CD4-positive, alpha-beta T cell treated with Interleukin-15 for 4 hours (primary cell): ENCODE measurements at regions not wholly inside any gene's neighbourhood (a gene's known extent, or its start where the extent isn't known, plus 50 kb on each side); places are given as distances from the start of the nearest gene placed in this dataset.
"Not testable (repeated sequence)": the region's sequence is repeated elsewhere in the genome, so short reads cannot be mapped to it uniquely, and the experiment has no call there.

Experiments used
- DNase-seq: peaks from one replicate; pipeline ENCODE4 v3.0.0-alpha.2; 2020; ENCODE audit warnings: low spot score

DNA sequence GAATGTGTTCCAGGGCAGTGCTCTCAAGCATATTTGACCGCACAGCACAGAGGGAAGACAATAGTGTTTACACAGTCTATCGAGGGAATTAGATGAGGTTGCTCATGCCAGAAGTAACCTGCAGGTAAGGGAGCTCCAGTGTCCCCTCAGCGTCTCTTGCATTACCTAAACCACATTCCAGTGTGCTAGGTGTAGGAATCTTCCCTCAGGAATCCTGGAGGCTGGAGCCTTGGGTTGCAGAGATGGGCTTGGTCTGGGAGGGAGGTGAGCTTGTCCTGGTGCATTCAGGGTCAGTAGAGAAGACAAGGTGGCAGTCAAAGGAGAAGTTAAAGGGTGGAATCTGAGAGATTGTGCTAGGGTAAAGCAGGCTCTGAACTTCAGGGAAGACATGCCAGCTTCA, 56.3 kb downstream of the SOX14 start:
- no peak for DNase-seq

DNA sequence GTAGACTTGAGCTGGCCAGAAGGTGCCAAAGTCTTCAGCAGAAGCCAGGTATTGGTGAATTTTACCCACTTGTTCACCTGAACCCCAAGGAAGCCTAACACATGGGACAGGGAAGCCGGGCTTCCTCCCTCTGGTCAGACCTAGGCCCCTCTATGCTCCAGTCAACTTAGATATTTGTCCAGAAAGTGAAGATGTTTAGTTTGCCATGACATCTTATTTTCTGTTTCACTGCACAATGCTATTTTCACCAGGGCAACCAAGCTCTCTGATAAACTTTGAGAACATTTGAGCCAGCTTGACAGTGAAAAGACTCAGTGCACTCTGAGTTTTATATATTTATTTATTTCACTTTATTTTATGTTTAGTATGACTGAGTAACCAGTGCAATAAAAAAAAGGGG, 71.0 kb downstream of the SOX14 start:
- no peak for DNase-seq

DNA sequence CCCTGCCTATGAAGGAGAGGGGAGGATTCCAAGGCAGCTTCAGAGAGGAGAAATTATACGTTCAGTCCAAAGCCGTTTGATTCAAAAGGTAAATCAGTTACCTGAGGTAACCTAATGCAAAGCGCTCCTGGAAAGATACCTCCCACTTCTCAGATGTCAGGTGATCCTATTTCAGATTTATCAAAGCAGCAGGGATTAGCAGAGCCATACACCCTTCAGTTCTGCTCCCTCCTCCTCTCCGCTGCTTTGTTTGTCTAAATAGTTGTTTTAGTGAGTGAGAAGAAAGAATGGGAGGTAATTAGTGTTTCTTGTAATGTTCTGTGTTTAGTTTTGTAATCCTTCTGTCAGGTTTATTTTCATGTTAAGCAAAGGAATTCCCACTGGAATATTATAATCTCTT, 81.1 kb downstream of the SOX14 start:
- no peak for DNase-seq

DNA sequence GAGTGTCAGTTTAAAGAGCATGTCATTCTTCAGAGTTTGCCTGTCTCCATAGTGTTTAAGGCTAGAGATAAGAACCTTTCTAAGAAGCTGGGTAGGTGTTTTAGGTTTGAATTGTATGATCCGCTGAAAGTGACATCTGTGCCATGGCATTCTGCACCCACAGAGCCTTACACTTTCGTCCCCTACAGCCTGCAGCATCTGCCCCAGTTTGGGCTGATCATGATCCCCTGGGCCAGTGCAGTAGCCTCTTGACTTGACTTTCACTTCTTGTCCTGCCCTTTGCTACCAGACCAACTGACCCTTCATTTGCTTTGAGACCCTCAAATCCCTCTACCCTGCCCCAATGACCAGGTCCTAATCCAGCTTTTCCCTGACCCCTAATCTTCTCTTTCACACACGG, 81.6 kb downstream of the SOX14 start:
- no peak for DNase-seq

DNA sequence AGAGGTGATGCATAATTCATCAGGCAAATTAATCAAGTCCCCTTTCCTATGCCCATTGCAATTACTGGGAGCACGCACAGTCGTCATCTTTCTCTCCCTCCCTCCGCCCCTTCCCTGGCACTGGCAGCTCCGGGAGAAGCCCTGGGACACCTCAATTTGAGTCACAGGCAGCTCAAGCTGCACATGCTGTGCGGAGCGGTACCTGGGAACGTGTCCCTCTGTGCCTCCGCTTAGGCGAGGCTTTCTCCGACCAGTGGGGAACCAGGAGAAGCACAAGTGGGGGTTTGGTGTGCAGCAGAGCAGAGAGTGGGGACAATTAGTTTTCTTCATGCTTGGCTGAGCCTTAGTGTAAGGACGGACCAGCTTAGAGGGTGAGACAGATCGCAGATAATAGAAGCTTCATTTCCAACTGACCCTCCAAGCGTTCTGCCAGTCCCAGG, 88.3 kb downstream of the SOX14 start:
- no peak for DNase-seq

DNA sequence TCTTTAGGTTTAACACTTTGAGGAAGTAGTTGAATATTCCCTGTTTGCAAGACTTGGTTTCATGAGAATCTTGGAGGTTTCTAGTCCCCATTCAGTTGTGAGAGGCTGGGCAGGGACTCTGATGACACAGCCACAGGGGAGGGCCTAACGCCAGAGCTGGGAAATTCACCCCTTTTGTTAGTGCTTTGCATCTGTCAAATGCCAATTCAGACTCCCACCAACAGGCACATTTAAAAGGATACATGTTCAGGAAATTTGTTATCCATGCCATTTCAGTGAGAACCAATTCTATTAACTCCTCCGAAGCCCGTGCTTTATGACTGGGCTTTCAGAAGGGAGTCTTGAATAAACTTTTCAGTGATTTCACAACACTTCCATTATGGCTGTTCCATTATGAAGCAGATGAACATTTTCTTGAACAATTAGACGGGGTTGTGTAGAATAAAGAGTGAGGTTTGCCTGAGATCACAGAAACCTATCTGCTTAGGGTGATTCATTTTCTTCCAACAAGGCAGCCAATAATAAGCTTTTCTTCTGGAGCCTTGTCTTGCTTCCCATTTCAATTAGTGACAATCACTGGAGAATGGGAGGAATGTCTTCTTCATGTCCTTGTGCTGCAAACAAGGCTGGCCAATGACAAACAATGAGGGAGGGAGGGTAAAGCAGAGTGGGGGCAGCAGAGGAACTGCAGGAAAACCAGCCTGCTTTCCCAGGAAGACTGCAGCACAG, 90.6 kb downstream of the SOX14 start:
- no peak for DNase-seq

DNA sequence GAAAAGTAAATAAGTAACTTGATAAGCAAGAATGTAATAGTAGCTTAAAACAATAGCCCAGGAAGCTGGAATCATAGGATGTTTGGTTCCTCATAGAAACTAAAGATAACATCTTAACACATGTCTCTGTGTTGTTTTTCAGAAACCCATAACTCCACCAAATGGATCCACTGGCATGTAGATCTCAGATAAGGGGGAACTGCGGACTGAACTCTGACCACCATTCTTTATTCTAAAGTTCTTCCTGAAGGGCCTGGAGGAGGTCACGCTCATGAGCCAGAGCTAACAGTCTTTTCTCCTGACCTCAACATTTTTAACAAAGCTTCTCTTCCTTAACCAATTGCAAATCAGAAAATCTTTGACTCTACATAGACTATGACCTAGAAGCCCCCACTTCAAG, 101.9 kb downstream of the SOX14 start:
- no peak for DNase-seq

DNA sequence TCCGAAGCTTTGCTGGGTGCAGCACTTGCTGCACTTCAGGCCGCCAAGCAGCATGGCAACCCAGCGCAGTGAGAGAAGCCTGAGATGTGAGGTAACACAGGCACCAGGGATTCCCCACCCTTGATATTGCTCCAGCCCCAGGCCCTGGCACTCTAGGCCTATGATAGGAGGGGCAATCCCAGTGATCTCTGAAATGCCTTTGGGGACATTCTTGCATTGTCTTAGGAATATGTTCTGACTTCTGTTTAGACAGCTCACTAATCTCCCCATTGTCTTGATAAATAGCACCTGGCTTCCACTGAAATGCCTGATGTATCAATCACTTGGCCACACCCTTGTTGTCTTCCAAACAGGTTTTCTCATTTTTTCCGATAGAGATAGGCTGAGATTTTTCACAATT, 102.8 kb downstream of the SOX14 start:
- DNase-seq: no peak

DNA sequence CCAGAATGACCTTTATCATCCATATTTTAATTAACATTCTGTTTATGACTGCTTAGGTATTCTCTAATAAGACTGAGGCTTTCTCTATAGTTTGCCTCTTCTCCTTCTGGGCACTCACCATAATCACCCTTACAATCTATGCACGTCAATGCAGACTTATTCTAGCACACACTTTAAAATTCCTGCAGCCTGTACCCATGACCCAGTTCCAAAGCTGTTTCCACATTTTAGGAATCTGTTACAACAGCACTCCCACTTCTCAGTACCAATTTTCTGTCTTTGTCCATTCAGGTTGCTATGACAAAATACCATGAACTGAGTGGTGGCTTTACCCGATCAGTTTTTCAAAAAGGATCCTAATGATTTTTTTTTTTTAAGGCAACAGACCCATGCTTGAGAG, 103.5 kb downstream of the SOX14 start:
- no peak for DNase-seq

DNA sequence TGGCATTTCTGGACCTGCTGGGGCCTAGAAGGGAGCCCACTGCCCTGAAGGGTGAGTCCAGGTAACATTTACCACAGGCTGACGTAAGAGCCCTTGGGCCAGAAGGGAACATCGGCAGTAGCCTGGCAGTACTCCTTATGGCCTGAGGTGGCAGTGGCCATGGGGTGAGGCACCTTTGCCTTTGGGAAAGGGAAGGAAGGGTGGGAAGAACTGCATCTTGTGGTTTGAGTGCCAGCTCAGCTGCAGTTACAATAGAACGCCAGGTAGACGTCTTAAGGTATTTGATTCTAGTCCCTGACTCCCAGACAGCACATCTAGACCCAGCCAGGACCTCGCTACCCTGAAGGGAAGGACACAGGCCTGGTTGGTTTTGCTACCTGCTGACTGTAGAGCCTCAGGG, 104.9 kb downstream of the SOX14 start:
- DNase-seq: no peak

DNA sequence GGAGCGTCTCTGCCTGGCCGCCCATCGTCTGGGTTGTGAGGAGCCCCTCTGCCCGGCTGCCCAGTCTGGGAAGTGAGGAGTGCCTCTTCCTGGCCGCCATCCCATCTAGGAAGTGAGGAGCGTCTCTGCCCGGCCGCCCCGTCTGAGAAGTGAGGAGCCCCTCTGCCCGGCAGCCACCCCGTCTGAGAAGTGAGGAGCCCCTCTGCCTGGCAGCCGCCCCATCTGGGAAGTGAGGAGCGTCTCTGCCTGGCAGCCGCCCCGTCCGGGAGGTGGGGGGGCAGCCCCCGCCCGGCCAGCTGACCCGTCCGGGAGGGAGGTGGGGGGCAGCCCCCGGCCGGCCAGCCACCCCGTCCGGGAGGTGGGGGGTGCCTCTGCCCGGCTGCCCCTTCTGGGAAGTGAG, 108.5 kb downstream of the SOX14 start:
- not testable (repeated sequence) for DNase-seq

DNA sequence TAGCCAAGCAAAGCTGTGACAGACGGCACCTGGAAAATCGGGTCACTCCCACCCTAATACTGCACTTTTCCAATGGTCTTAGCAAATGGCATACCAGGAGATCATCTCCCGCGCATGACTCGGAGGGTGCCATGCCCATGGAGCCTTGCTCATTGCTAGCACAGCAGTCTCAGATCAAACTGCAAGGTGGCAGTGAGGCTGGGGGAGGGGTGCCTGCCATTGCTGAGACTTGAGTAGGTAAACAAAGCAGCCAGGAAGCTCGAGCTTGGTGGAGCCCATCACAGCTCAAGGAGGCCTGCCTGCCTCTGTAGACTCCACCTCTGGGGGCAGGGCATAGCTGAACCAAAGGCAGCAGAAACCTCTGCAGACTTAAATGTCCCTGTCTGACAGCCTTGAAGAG, 113.1 kb upstream of the CLDN18 start:
- DNase-seq: not testable (repeated sequence)

DNA sequence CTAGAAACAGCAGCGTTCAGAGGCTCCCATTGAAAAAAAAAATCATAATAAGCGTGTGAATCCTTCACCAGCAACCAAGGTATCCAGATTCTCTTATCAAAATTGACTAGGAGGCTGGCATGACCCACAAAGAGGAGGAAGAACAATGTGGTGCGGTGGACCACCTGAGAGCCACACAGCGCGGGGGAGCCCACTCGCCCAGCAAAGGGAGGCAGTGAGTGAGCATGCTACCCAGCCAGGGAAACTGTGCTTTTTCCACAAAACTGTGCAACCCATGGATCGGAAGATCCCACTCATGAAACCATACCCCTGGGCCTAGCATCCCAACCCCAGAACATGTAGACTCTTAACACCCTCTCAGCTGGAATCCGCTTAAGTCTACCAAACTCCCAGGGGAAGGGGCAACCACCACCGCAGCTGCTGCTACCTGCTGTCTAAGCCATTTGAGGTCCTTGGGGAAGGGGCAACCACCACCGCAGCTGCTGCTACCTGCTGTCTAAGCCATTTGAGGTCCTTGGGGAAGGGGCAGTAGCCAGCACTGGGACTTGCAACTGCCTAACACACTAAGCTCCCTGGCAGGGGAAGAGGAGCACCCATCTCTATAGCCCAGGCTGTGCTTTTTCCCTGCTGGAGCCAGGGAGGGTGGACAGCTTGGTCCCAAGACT, 102.8 kb upstream of the CLDN18 start:
- DNase-seq: no peak

DNA sequence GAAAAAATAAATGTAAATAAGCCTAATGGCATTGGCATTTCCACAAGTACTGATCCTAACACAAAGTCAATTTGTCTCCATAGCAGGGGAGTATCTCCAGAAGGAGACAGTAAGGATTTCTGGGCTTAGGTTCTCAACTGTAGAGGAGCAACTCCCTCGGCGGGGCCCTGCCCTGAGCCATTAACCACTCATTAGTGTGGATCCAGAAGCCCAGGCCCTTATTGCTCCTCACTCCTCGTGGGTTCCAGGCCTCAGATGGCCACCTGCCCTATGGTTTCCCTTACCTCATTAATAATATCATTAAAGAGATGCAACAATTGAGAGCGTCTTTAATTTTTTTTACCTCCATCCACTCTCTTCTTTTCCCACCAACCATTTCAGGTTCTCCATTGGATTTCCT, 85.3 kb upstream of the CLDN18 start:
- DNase-seq: no peak

DNA sequence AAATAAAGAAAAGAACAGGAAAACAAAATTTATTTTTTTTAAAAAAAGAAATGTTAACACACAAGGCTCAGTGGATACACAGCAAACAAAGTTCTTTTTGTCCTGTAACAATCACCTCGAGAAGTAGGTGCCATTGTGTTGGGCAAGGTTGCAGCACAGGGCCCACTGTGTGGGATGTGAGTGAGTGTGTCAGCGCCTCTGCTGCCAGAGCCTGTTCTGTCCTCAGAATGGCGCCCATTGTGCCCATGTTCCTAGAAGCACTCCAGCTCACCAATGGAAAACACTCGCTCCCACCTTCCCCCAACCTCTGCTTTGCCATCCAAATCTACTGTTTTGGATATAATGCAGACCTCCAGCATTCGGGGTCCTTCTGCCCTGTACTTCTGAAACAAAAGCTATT, 84.9 kb upstream of the CLDN18 start:
- DNase-seq: no peak

DNA sequence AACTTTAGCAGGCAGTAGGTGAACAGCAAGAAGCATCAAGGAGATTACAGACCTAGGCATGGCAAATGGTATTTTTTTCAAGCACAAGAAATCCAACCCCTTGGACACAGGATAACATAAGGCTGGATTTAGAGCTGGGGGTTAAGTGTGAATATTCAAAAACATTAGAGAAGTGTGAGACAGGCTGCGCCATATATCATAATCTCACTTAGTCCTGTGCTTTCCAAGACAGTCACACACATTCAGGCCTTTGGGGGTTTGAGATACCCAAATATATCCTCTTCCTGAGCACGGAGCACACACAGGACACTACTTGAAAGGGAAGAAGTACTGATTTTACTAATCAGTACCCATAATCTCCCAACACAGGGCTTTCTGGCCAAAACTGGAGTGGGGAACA, 83.0 kb upstream of the CLDN18 start:
- no peak for DNase-seq

DNA sequence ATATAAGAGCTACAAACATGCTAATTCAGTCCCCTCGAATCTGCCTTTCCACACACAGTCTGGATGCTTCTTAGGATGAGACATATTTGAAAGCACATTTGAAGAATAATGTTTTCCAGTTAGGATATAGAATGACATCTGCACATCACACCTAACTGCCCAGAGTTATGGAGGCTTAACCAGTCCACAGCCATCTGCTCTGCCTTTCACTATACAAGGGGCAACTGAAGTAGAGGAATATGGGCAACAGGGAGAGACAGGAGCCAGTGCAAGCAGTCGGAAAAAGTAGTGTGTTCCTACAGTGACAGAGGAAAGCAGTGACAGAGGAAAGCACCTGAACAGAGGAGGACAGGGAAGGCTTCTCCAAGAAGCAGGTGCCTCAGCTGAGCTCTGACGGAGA, 79.0 kb upstream of the CLDN18 start:
- no peak for DNase-seq

DNA sequence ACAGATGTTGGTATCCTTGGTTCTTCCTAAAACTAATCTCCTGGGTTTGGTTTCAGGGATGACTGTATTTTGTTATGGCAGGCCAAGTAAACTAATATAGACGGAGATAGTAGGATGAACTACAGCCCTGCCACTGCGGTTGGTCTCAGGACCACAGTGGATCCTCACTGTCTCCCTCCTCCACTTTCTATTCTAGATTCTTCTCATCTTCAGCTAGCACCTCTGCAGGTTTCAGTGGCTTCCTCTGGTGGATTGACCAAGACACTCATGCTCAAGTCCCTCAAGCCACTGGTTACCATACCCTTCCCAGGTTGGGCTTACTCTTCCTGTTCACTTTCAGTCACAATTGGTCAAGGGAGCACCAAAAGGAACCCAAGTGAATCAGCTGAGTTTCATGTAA, 71.1 kb upstream of the CLDN18 start:
- DNase-seq: no peak

DNA sequence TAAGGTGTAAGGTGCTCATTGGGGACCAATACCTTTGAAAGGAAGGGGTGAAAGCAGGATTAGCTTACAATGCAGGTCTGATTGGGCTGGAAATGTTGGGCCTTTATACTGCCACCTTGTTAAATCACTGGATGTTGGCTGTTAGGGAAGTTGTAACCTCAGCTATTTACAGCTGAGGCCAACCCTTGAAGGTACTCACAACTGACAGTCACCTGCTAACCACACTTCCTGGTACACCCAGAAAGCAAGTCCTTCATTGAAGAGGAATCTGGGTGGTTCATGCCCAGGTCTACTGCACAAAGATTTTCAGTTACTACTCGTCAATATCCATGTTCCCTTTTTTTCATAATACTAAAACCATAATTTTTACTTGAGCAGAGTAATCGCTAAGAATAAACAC, 65.4 kb upstream of the CLDN18 start:
- no peak for DNase-seq

DNA sequence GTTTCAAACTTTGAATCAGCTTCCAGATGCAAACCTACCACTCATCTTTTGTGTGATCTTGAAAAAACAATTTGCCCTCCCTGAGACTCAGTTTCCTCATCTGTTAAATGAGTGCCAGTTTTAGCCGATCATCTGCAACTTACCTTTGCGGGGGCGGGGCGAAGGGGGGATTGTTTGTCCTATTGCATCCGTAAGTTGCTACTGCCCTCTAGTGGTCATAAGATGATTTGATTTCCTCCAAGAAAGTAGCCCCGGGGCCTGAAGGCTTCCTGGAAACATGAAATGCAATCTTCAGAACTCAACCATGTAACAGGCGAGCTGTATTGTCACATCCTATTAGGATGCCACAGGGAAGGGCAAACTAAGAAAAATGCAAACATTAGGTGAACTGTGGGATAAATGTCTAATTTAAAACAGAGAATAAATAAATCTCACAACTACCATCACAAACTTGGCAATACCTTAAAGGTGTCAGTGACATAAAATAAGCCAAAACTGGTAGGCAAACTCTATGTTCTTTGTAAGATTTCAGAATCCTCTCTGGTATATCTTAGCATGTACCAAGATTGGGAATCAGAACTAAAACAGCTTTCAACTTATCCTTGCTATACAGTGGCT, 63.5 kb upstream of the CLDN18 start:
- peak; percentile 48 for DNase-seq

DNA sequence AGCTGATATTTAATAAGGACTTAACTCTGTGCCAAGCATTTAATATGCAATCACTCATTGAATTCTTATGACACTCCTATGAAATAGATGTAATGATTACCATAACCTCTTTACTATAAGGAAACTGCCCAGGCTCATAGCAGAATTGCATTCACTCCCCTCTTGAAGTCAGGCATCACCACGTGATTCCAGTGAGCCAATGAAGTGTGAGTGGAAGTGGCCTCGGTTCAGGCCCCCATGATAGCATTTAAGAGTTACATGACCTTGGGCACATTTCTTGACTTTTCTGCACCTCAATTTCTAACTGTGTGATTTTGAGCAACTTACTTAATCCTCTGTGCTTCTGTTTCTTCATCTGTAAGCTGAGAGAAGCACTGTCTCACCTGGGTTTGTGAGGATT, 62.8 kb upstream of the CLDN18 start:
- no peak for DNase-seq

DNA sequence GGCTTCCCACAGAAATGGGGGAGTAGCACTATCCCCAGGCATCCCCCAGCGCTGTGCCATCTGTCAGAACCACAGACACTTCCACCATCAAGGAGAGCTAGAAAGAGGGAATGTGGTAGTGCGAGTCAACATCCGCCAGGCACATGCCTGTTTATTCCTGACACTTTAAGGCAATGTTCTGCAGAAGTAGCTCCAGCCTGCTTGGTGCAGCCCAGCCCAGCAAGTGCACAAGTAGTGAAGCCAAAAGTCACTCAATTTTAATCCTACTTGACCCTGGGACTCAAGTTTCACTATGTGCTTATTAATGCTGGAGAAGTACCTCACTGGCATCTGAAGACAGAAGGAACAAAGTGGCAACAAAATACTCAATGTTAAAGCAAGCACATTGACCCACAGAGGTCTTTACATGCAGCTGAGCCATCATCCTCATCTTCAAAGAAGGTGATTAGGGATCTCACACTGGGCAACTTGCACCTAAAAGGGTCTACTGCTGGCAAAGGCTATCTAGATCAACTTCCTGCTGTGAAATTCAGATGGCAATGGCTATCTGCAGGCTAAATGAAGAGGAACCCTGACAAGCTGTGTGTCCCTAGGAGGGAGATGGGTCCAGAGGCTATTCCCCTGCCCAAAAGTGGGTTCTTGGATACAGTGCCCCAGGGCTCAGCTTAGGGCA, 61.4 kb upstream of the CLDN18 start:
- no peak for DNase-seq

DNA sequence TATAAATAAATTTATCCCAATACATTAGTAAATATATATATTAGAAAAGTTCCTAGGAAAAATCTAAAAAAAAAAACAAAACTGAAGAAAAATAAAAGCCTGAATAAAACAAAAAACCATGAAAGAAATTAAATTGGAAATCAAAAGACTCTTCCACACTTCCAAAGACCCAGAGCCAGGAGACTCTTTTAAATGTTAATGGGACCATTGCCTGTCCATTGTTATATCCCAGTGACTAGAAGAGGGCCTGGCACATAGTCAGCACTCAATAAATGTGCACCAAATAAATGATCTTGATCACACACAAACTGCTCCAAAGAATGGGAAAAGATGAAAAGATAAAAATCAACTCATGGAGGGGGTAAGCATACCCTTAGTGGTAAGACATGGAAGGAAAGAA, 51.3 kb upstream of the CLDN18 start:
- DNase-seq: no peak
